MG63 (cell line): ENCODE measurements at regions not wholly inside any gene's neighbourhood (a gene's known extent, or its start where the extent isn't known, plus 50 kb on each side); places are given as distances from the start of the nearest gene placed in this dataset.
"Not testable (repeated sequence)": the region's sequence is repeated elsewhere in the genome, so short reads cannot be mapped to it uniquely, and the experiment has no call there.

Source experiments
- DNase-seq: peaks from one replicate; pipeline ENCODE4 v3.0.0-alpha.2; 2020
- H3K27me3 ChIP-seq: fragments of 250-450 bp; sonication (Bioruptor Pico); 2 replicates; pipeline ENCODE4 v1.5.1; 2020; ENCODE audit warnings: mild to moderate bottlenecking, moderate library complexity
- H3K36me3 ChIP-seq: fragments of 250-450 bp; sonication (Bioruptor Pico); 2 replicates; pipeline ENCODE4 v1.5.1; 2020; ENCODE audit warnings: mild to moderate bottlenecking, moderate library complexity
- H3K4me3 ChIP-seq: fragments of 250-450 bp; sonication (Bioruptor Pico); 2 replicates; pipeline ENCODE4 v1.5.1; 2020; ENCODE audit warnings: mild to moderate bottlenecking, moderate library complexity
- H3K9me3 ChIP-seq: fragments of 250-450 bp; sonication (Bioruptor Pico); 2 replicates; pipeline ENCODE4 v1.5.1; 2020; ENCODE audit warnings: mild to moderate bottlenecking, moderate library complexity

GRCh38 chr13:61519214-61519613 lies 103.6 kb upstream of the PCDH20 start:
- not testable (repeated sequence) for H3K9me3 ChIP-seq, H3K36me3 ChIP-seq, H3K4me3 ChIP-seq, DNase-seq, H3K27me3 ChIP-seq

- Histone ChIP-seq H3K27me3 (no peaks in the 10 kb centered on the region), H3K4me3 (no peak overlapping the region), H3K36me3 (no peaks in the 10 kb centered on the region), H3K9me3 (no peaks in the 10 kb centered on the region)
- no peak for DNase-seq
These were observed 93.3 kb upstream of the PCDH20 start for GRCh38 chr13:61508936-61509335.

DNA sequence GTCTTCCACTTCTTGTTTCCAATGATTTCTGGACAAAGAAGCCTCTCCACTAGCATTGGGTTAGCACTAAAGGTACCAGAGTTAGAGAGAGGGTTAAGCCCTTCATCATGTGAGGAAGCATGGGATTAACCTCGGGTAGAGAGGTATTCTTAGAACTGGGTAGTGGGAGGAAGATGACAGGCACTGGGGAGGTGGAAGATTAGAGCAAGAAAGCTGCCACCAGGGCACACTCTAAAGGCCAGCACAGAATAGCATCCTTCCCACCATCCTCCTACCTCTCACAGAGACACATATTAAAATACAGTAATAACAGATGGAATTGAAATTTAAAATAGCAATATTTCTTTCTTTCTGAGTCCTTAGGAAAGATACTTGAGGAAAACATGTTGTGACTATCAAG lies 84.5 kb upstream of the PCDH20 start:
- H3K4me3 ChIP-seq = no peak overlapping the region
- no peaks in the 10 kb centered on the region for H3K27me3 ChIP-seq
- H3K36me3 ChIP-seq = no peaks in the 10 kb centered on the region
- no peak for DNase-seq
- H3K9me3 ChIP-seq = no peaks in the 10 kb centered on the region

GRCh38 chr13:61495648-61496047 lies 80.0 kb upstream of the PCDH20 start:
- Histone ChIP-seq H3K36me3 (no peaks in the 10 kb centered on the region), H3K9me3 (no peaks in the 10 kb centered on the region), H3K27me3 (no peaks in the 10 kb centered on the region), H3K4me3 (no peak overlapping the region)
- DNase-seq = no peak

DNA sequence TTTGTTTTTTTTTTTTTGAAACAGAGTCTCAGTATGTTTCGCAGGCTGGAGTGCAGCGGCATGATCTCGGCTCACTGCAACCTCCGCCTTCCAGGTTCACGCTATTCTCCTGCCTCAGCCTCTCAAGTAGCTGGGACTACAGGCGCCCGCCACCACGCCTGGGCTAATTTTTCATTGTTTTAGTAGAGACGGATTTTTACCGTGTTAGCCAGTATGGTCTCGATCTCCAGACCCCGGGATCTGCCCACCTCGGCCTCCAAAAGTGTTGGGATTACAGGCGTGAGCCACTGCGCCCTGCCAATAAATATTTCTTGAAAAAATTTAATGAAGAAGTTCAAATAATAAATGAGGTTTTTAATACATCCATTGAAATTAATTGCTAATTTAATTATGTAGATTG lies 77.9 kb upstream of the PCDH20 start:
- DNase-seq, H3K4me3 ChIP-seq, H3K27me3 ChIP-seq, H3K9me3 ChIP-seq, H3K36me3 ChIP-seq: not testable (repeated sequence)

GRCh38 chr13:61486496-61486895 lies 70.8 kb upstream of the PCDH20 start:
- no peaks in the 10 kb centered on the region for H3K9me3 ChIP-seq
- no peaks in the 10 kb centered on the region for H3K27me3 ChIP-seq
- DNase-seq = no peak
- H3K4me3 ChIP-seq = no peak overlapping the region
- H3K36me3 ChIP-seq = no peaks in the 10 kb centered on the region

GRCh38 chr13:61485128-61485765 lies 69.6 kb upstream of the PCDH20 start:
- Histone ChIP-seq H3K27me3 (no peaks in the 10 kb centered on the region), H3K9me3 (no peaks in the 10 kb centered on the region), H3K4me3 (no peak overlapping the region), H3K36me3 (no peaks in the 10 kb centered on the region)
- DNase-seq = no peak

DNA sequence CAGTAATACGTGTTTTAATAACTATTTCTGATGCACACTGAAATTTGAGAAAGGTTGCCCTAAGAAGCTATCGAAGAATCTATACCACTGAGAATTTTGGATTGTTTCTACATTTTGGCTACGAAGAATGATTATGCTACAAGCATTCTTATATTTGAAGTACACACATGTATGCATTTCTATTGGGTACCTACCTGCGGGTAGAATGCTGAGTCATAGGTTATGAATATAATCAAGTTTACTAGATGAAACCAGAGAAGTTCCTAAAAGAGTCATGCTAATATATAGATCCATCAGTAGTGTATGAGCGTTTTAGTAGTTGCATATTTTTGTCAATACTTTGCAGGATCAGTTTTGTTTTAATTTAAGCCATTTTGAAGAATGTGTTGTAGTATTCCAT lies 62.0 kb upstream of the PCDH20 start:
- Histone ChIP-seq H3K27me3 (no peaks in the 10 kb centered on the region; the same call in 1 of the 2 replicates), H3K9me3 (no peaks in the 10 kb centered on the region), H3K36me3 (no peaks in the 10 kb centered on the region), H3K4me3 (no peak overlapping the region)
- no peak for DNase-seq

GRCh38 chr13:61470786-61471185 lies 55.1 kb upstream of the PCDH20 start:
- H3K27me3 ChIP-seq = no peaks in the 10 kb centered on the region
- no peak overlapping the region for H3K4me3 ChIP-seq
- no peaks in the 10 kb centered on the region for H3K36me3 ChIP-seq
- no peak for DNase-seq
- no peaks in the 10 kb centered on the region for H3K9me3 ChIP-seq

- no peaks in the 10 kb centered on the region for H3K9me3 ChIP-seq
- no peak overlapping the region for H3K4me3 ChIP-seq
- H3K36me3 ChIP-seq = no peaks in the 10 kb centered on the region
- H3K27me3 ChIP-seq = no peaks in the 10 kb centered on the region
- DNase-seq = no peak
These were observed 50.6 kb upstream of the PCDH20 start for GRCh38 chr13:61466280-61466679.
